IMR-90 (cell line): ENCODE measurements at regions not wholly inside any gene's neighbourhood (a gene's known extent, or its start where the extent isn't known, plus 50 kb on each side); places are given as distances from the start of the nearest gene placed in this dataset.

Experiments
- ATAC-seq: fragments of 200-7000 bp; cut with Tn5 transposase; 2 replicates; pipeline ENCODE4 v1.9.1; 2020; ENCODE audit warnings: low read depth, mild to moderate bottlenecking, moderate library complexity
- BruUV-seq: library from RNA; stranded (reverse); fragments of 400-500 nt; replicated peaks from 2 replicates; lab custom pipeline; 2021; lab: Mats Ljungman, UMichigan
- CTCF ChIA-PET: fragments of 300-600 bp; formaldehyde crosslinking; extraction: SDS; loops from one replicate; lab custom pipeline; 2021; ENCODE audit warnings: antibody characterized with exemption; lab: Yijun Ruan, JAX
- POLR2A ChIA-PET: fragments of 300-600 bp; sonication (Branson Sonifier 250); formaldehyde crosslinking; loops from one replicate; lab custom pipeline; 2022; ENCODE audit warnings: antibody characterized with exemption; ENCODE audit not compliant: unreplicated experiment; lab: Charles Lee
- DNase-seq: peaks from one replicate; pipeline ENCODE4 v3.0.0; 2013
- H2AFZ ChIP-seq: replicated peaks from 2 replicates; pipeline ENCODE3; 2013; ENCODE audit warnings: low read length, mild to moderate bottlenecking; ENCODE audit not compliant: poor library complexity
- H2AK5ac ChIP-seq: 2 replicates; pipeline ENCODE4 v1.6.1; 2013; ENCODE audit warnings: low read depth, low read length, inconsistent platforms
- H2AK9ac ChIP-seq: replicated peaks from 2 replicates; pipeline ENCODE3; 2013; ENCODE audit warnings: mild to moderate bottlenecking, low read depth, low read length, moderate library complexity; ENCODE audit not compliant: poor library complexity
- H2BK120ac ChIP-seq: 2 replicates; pipeline ENCODE4 v1.6.1; 2013; ENCODE audit warnings: low read depth, low read length, inconsistent platforms
- H2BK15ac ChIP-seq: 3 replicates; pipeline ENCODE4 v1.6.1; 2013; ENCODE audit warnings: low read depth, low read length, inconsistent platforms
- H2BK20ac ChIP-seq: 2 replicates; pipeline ENCODE4 v1.6.1; 2013; ENCODE audit warnings: low read depth, mild to moderate bottlenecking, inconsistent platforms, low read length, moderate library complexity
- H2BK5ac ChIP-seq: 2 replicates; pipeline ENCODE4 v1.6.1; 2013; ENCODE audit warnings: mild to moderate bottlenecking, low read depth, low read length, inconsistent platforms; ENCODE audit not compliant: poor library complexity, severe bottlenecking
- H3K14ac ChIP-seq: replicated peaks from 2 replicates; pipeline ENCODE4 v1.6.1; 2013; ENCODE audit warnings: low read depth, low read length, inconsistent platforms
- H3K18ac ChIP-seq: 2 replicates; pipeline ENCODE4 v1.6.1; 2013; ENCODE audit warnings: low read depth, low read length, control low read depth
- H3K23ac ChIP-seq: 2 replicates; pipeline ENCODE4 v1.6.1; 2013; ENCODE audit warnings: low read depth, low read length, inconsistent platforms
- H3K27ac ChIP-seq: 2 replicates; pipeline ENCODE4 v1.5.1; 2013; ENCODE audit warnings: mild to moderate bottlenecking, control low read depth, low read length; ENCODE audit not compliant: insufficient read depth
- H3K27me3 ChIP-seq: 2 replicates; pipeline ENCODE4 v1.6.1; 2013; ENCODE audit warnings: low read length; ENCODE audit not compliant: control insufficient read depth, insufficient read depth
- H3K36me3 ChIP-seq: 2 replicates; pipeline ENCODE4 v1.6.1; 2013; ENCODE audit warnings: low read length, mixed read lengths; ENCODE audit not compliant: control insufficient read depth, insufficient read depth
- H3K4ac ChIP-seq: 2 replicates; pipeline ENCODE4 v1.6.1; 2013; ENCODE audit warnings: low read depth, low read length, inconsistent platforms
- H3K4me1 ChIP-seq: 2 replicates; pipeline ENCODE4 v1.6.1; 2013; ENCODE audit warnings: low read length, mixed read lengths; ENCODE audit not compliant: control insufficient read depth, insufficient read depth
- H3K4me2 ChIP-seq: 2 replicates; pipeline ENCODE4 v1.6.1; 2013; ENCODE audit warnings: low read depth, mild to moderate bottlenecking, control low read depth, low read length, moderate library complexity
- H3K4me3 ChIP-seq: 2 replicates; pipeline ENCODE4 v1.5.1; 2013; ENCODE audit warnings: low read depth, mild to moderate bottlenecking, control low read depth, low read length, moderate library complexity; ENCODE audit not compliant: insufficient read depth
- H3K56ac ChIP-seq: 2 replicates; pipeline ENCODE4 v1.6.1; 2013; ENCODE audit warnings: low read length, inconsistent platforms; ENCODE audit not compliant: insufficient read depth; ENCODE audit errors: extremely low read depth
- H3K79me1 ChIP-seq, 2 experiments: 2 replicates each; pipeline ENCODE4 v1.6.1; 2013; ENCODE audit warnings: low read length in 2 of 2, inconsistent platforms in 1 of 2, low read depth in 1 of 2
- H3K9ac ChIP-seq: 2 replicates; pipeline ENCODE4 v1.6.1; 2013; ENCODE audit warnings: low read depth, low read length, control low read depth
- H3K9me1 ChIP-seq: 2 replicates; pipeline ENCODE4 v1.6.1; 2013; ENCODE audit warnings: low read length, inconsistent platforms; ENCODE audit not compliant: insufficient read depth
- H3K9me3 ChIP-seq: 2 replicates; pipeline ENCODE4 v1.6.1; 2013; ENCODE audit warnings: low read length; ENCODE audit not compliant: control insufficient read depth, insufficient read depth
- H4K20me1 ChIP-seq: 2 replicates; pipeline ENCODE4 v1.6.1; 2013; ENCODE audit warnings: low read length, inconsistent platforms; ENCODE audit not compliant: insufficient read depth
- H4K5ac ChIP-seq: 2 replicates; pipeline ENCODE4 v1.6.1; 2013; ENCODE audit warnings: mild to moderate bottlenecking, low read depth, low read length, control low read depth
- H4K8ac ChIP-seq, 2 experiments: 2 replicates each; pipeline ENCODE4 v1.6.1; 2013; ENCODE audit warnings: low read depth in 2 of 2, low read length in 2 of 2, control low read depth in 1 of 2, inconsistent platforms in 1 of 2
- H4K91ac ChIP-seq: 2 replicates; pipeline ENCODE4 v1.6.1; 2013; ENCODE audit warnings: low read depth, low read length, inconsistent platforms; ENCODE audit not compliant: insufficient read depth
- CHD1 ChIP-seq: IDR thresholded peaks from 2 replicates; pipeline ENCODE4 v1.6.1; 2012; ENCODE audit warnings: low read depth, low read length, improper control_type of control experiment
- NFE2L2 ChIP-seq: fragments of 150-350 bp; IDR thresholded peaks from 2 replicates; pipeline ENCODE4 v1.6.1; 2016; ENCODE audit warnings: low read depth, mild to moderate bottlenecking, low read length
- POLR2A ChIP-seq: IDR thresholded peaks from 2 replicates; pipeline ENCODE4 v1.6.1; 2012; ENCODE audit warnings: mild to moderate bottlenecking, low read depth, low read length
- RCOR1 ChIP-seq: IDR thresholded peaks from 2 replicates; pipeline ENCODE4 v1.6.1; 2012; ENCODE audit warnings: mild to moderate bottlenecking, low read length, improper control_type of control experiment; ENCODE audit not compliant: insufficient replicate concordance
- RFX5 ChIP-seq: IDR thresholded peaks from 2 replicates; pipeline ENCODE4 v1.8.0; 2012; ENCODE audit warnings: low read depth, mild to moderate bottlenecking, low read length, moderate library complexity
- WGBS, 2 experiments: methylation state at CpG; one replicate each; pipeline versions ENCODE4 v1.1.5 to v1.1.7; 2013; ENCODE audit warnings: missing lambda C conversion rate in 2 of 2; ENCODE audit not compliant: insufficient read length in 1 of 2; ENCODE audit errors: extremely low coverage in 2 of 2; 5-methylcytosine and 5-hydroxymethylcytosine counted together
- dilution Hi-C: fragments of 300-500 bp; cut with HindIII; formaldehyde crosslinking; loops from one replicate; pipeline ENCODE4 v1.14.3; 2018; ENCODE audit warnings: low sequenced_read_pairs; ENCODE audit not compliant: unreplicated experiment
- in situ Hi-C: fragments of 300-500 bp; cut with MboI; formaldehyde crosslinking; loops from 3 replicates; pipeline ENCODE4 v1.14.3; 2019; ENCODE audit warnings: low sequenced_read_pairs, inconsistent platforms, mixed read lengths
- intact Hi-C: fragments of 100-400 bp; cut with micrococcal nuclease; formaldehyde crosslinking; loops from 2 replicates; pipeline ENCODE4 v1.10.0; 2022
- TF ChIP-seq, protein P1 (sequence below): fragments of 150-350 bp; IDR thresholded peaks from 2 replicates; pipeline ENCODE4 v1.6.1; 2017; ENCODE audit warnings: mild to moderate bottlenecking, antibody characterized with exemption, low read length, low read depth
- TF ChIP-seq, protein P2 (sequence below): fragments of 150-350 bp; IDR thresholded peaks from 2 replicates; pipeline ENCODE4 v1.6.1; 2016; ENCODE audit warnings: low read depth, mild to moderate bottlenecking, low read length, moderate library complexity, borderline replicate concordance

DNA sequence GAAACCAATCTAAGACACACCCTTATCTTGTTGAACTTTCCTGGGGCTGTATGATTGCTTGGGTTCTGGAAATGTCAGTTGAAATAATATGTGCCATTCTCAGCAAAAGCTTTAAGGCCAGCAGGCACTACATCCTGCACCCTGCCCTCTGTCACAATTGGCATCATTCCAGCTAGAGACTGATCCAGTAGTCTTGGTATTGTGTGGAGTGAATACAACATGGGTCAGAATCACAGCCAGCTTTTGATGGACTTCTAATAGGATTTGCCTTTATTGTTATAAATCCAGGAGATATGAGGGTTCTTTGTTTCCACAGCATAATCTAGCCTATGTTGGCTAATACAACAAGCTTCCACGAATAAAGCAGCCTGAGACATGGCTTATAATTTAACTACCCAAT lies 617.0 kb upstream of the CDH2 start:
- Histone ChIP-seq H2AK5ac (no peak overlapping the region), H4K20me1 (no peaks in the 10 kb centered on the region), H2AFZ (peak overlapping the region; percentile 53), H3K14ac (no peak overlapping the region), H3K4me1 (peaks cover 2% of the 10 kb centered on the region; the same call in 1 of the 2 replicates), H3K18ac (no peak overlapping the region), H3K9me3 (no peaks in the 10 kb centered on the region), H3K9ac (no peak overlapping the region), H3K27ac (no peak overlapping the region), H4K91ac (no peak overlapping the region), H2BK20ac (no peak overlapping the region), H2AK9ac (no peak overlapping the region), H3K56ac (no peak overlapping the region), H3K4ac (no peak overlapping the region), H2BK15ac (no peak overlapping the region), H3K4me3 (no peak overlapping the region), H2BK120ac (no peak overlapping the region), H3K79me1 (no peaks in the 10 kb centered on the region), H4K5ac (no peak overlapping the region), H3K23ac (no peak overlapping the region), H2BK5ac (no peak overlapping the region), H3K9me1 (no peaks in the 10 kb centered on the region), H4K8ac (no peak overlapping the region), H3K36me3 (no peaks in the 10 kb centered on the region), H3K4me2 (no peak overlapping the region), H3K27me3 (no peaks in the 10 kb centered on the region)
- BruUV-seq = no TSS peak
- DNase-seq = no peak
- TF ChIP-seq RFX5 (no peak), NFE2L2 (no peak), CHD1 (no peak), RCOR1 (no peak), POLR2A (no peak)
- TF ChIP-seq, protein P1, sequence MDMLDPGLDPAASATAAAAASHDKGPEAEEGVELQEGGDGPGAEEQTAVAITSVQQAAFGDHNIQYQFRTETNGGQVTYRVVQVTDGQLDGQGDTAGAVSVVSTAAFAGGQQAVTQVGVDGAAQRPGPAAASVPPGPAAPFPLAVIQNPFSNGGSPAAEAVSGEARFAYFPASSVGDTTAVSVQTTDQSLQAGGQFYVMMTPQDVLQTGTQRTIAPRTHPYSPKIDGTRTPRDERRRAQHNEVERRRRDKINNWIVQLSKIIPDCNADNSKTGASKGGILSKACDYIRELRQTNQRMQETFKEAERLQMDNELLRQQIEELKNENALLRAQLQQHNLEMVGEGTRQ = no peak
- TF ChIP-seq, protein P2, sequence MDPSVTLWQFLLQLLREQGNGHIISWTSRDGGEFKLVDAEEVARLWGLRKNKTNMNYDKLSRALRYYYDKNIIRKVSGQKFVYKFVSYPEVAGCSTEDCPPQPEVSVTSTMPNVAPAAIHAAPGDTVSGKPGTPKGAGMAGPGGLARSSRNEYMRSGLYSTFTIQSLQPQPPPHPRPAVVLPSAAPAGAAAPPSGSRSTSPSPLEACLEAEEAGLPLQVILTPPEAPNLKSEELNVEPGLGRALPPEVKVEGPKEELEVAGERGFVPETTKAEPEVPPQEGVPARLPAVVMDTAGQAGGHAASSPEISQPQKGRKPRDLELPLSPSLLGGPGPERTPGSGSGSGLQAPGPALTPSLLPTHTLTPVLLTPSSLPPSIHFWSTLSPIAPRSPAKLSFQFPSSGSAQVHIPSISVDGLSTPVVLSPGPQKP = no peak
- ChIA-PET POLR2A (no interaction called here), CTCF (no interaction called here)
- intact Hi-C loops (no loop called here), dilution Hi-C loops (no loop called here), in situ Hi-C loops (no loop called here)
- no CpG with 5 or more reads among the region's 1 CpG for WGBS, 2 experiments
- no peak for ATAC-seq
